Thyroid gland (tissue), 4 donors: ENCODE measurements at regions not wholly inside any gene's neighbourhood (a gene's known extent, or its start where the extent isn't known, plus 50 kb on each side); places are given as distances from the start of the nearest gene placed in this dataset.

ENCODE experiments used
- POLR2A ChIP-seq, 2 donors: fragments of 450-650 bp; IDR thresholded peaks; one replicate each; pipeline ENCODE4 v1.6.1; 2017; ENCODE audit warnings: antibody characterized with exemption in 2 of 2, mild to moderate bottlenecking in 2 of 2, moderate library complexity in 1 of 2
- TF ChIP-seq, protein P1 (sequence below), 6 experiments: fragments of 200-600 bp in 3 of 6; fragments of 450-650 bp in 3 of 6; sonication (generic) in 3 of 6; IDR thresholded peaks; one replicate each; pipeline ENCODE4 v1.5.1; 2016 to 2019; ENCODE audit warnings: antibody characterized with exemption in 6 of 6, mild to moderate bottlenecking in 2 of 6, inconsistent platforms in 1 of 6, moderate library complexity in 1 of 6

GRCh38 chr13:59178344-59178743 lies 985.4 kb downstream of the DIAPH3 start:
- TF ChIP-seq, protein P1, sequence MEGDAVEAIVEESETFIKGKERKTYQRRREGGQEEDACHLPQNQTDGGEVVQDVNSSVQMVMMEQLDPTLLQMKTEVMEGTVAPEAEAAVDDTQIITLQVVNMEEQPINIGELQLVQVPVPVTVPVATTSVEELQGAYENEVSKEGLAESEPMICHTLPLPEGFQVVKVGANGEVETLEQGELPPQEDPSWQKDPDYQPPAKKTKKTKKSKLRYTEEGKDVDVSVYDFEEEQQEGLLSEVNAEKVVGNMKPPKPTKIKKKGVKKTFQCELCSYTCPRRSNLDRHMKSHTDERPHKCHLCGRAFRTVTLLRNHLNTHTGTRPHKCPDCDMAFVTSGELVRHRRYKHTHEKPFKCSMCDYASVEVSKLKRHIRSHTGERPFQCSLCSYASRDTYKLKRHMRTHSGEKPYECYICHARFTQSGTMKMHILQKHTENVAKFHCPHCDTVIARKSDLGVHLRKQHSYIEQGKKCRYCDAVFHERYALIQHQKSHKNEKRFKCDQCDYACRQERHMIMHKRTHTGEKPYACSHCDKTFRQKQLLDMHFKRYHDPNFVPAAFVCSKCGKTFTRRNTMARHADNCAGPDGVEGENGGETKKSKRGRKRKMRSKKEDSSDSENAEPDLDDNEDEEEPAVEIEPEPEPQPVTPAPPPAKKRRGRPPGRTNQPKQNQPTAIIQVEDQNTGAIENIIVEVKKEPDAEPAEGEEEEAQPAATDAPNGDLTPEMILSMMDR (IDR thresholded peaks at IDR 0.05) = peak in 1 of 6 experiments; percentile 6
- TF ChIP-seq POLR2A (IDR thresholded peaks at IDR 0.05) = no peak
